ENCODE measurements at regions not wholly inside any gene's neighbourhood (a gene's known extent, or its start where the extent isn't known, plus 50 kb on each side); places are given as distances from the start of the nearest gene placed in this dataset.
A peak's percentile ranks its signal among the peaks of the same experiment; 100 is the strongest.

GRCh38 chr5:133905424-133905823, 63.0 kb downstream of the C5orf15 start:
- no peak for DNase-seq
- Histone ChIP-seq H3K27ac (peak overlapping the region in 1 of 5 donors; percentile 4), H3K4me3 (no peak overlapping the region), H3K36me3 (replicated peaks in 1 of 2) (no peaks in the 10 kb centered on the region), H3K27me3 (no peaks in the 10 kb centered on the region), H3K4me1 (replicated peaks in 1 of 2) (no peaks in the 10 kb centered on the region), H3K9me3 (replicated peaks in 1 of 3) (no peaks in the 10 kb centered on the region)
- intact Hi-C loops (cut with DNase I): no loop called here
- 84 to 92% (median 87%) methylated on average over 3 to 8 of the region's 8 CpGs for WGBS, 4 donors
- no peak for TF ChIP-seq POLR2A (IDR thresholded peaks at IDR 0.05)
- TF ChIP-seq, protein P1, sequence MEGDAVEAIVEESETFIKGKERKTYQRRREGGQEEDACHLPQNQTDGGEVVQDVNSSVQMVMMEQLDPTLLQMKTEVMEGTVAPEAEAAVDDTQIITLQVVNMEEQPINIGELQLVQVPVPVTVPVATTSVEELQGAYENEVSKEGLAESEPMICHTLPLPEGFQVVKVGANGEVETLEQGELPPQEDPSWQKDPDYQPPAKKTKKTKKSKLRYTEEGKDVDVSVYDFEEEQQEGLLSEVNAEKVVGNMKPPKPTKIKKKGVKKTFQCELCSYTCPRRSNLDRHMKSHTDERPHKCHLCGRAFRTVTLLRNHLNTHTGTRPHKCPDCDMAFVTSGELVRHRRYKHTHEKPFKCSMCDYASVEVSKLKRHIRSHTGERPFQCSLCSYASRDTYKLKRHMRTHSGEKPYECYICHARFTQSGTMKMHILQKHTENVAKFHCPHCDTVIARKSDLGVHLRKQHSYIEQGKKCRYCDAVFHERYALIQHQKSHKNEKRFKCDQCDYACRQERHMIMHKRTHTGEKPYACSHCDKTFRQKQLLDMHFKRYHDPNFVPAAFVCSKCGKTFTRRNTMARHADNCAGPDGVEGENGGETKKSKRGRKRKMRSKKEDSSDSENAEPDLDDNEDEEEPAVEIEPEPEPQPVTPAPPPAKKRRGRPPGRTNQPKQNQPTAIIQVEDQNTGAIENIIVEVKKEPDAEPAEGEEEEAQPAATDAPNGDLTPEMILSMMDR (IDR thresholded peaks at IDR 0.05): no peak

- no peaks in the 10 kb centered on the region for H3K36me3 ChIP-seq (replicated peaks in 1 of 2)
- TF ChIP-seq, protein P1 (IDR thresholded peaks at IDR 0.05): no peak
Observed at GRCh38 chr5:133904641-133905040, 63.8 kb downstream of the C5orf15 start.

DNA sequence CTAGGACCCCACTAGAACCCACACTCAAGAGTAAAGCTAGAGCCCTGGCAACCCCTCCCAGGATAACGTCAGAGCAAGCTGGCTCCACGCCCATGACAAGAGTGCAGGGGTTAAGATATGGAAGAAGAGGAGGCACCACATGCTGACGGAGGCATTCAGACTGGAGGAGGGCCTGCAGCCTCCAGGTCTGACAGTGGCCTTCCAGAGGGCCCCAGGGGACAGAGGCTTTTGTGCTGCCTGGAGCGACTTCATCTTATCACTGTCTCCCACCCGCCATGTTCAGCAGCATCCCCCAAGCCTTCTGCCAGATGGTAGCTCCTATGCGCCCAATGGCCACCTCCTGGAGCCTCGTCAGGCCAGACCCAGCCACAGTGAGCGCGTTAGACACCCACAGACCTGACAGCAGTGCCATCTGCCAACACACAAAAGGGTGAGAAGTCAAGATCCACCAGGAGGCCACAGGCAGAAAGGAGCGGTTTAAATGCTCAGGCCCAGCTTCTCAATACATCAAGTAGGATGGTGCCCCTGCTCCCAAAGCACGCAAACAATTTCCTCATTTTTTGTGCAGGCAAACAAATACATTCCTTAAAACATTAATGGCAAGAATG, 65.8 kb downstream of the C5orf15 start:
- WGBS, 4 donors: 79 to 89% (median 87%) methylated on average over 11 of the region's 11 CpGs
- no peaks in the 10 kb centered on the region for H3K36me3 ChIP-seq (replicated peaks in 1 of 2)

More at GRCh38 chr5:133904641-133905040, 63.8 kb downstream of the C5orf15 start:
- Histone ChIP-seq H3K4me3 (no peak overlapping the region), H3K9me3 (replicated peaks in 1 of 3) (no peaks in the 10 kb centered on the region), H3K4me1 (replicated peaks in 1 of 2) (no peaks in the 10 kb centered on the region), H3K27me3 (no peaks in the 10 kb centered on the region), H3K27ac (no peak overlapping the region)
- DNase-seq: no peak
- 80 to 86% (median 83%) methylated on average over 3 to 8 of the region's 8 CpGs for WGBS, 4 donors
- intact Hi-C loops (cut with DNase I): no loop called here

DNA sequence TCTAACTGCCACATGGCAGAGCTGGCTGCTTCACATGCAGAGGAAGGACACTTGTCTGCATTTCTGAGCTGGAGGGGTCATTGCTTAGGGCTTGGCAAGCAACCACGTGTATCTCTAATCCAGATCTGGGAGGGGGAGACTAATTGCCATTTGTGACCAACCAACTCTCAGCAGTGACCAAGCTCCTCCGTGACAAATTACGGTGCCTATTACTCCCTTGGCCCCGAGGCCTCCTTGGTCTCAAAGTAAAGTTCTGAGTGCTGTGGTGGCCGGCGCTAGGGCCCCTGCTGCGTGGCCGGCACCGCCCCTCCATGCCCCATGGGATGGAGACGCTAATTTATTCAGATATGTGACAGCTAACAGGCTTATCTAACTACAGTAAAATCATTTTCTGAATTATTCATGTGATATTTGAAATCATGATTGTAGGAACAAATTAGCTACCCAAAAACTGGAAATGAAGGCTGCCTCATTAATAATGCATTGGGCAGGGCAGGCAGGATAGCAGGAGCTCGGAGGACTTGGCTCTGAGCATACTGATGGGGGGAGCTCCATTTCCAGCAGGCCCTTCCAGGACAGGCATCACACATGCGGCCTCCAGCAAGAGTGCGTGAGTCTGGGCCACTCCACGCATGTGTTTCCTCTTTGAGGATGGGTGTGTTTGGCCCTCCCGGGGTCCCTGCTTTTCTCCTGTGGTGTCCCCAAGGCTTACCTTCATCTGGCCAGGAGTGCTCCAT, 67.7 kb downstream of the C5orf15 start:
- no peak overlapping the region for H3K4me3 ChIP-seq
- no peaks in the 10 kb centered on the region for H3K36me3 ChIP-seq (replicated peaks in 1 of 2)
- TF ChIP-seq, protein P1 (IDR thresholded peaks at IDR 0.05): no peak
- TF ChIP-seq POLR2A (IDR thresholded peaks at IDR 0.05): no peak
- H3K9me3 ChIP-seq (replicated peaks in 1 of 3): no peaks in the 10 kb centered on the region
- 87 to 90% (median 88%) methylated on average over 15 of the region's 15 CpGs for WGBS, 4 donors
- no peak for DNase-seq
- intact Hi-C loops (cut with DNase I): no loop called here
- no peaks in the 10 kb centered on the region for H3K27me3 ChIP-seq
- H3K27ac ChIP-seq: no peak overlapping the region
- H3K4me1 ChIP-seq (replicated peaks in 1 of 2): no peaks in the 10 kb centered on the region

More for the DNA sequence above, 65.8 kb downstream of the C5orf15 start:
- no peaks in the 10 kb centered on the region for H3K27me3 ChIP-seq
- no peak overlapping the region for H3K4me3 ChIP-seq
- DNase-seq: no peak
- H3K9me3 ChIP-seq (replicated peaks in 1 of 3): no peaks in the 10 kb centered on the region
- no peak overlapping the region for H3K27ac ChIP-seq
- TF ChIP-seq POLR2A (IDR thresholded peaks at IDR 0.05): no peak
- TF ChIP-seq, protein P1 (IDR thresholded peaks at IDR 0.05): no peak
- H3K4me1 ChIP-seq (replicated peaks in 1 of 2): no peaks in the 10 kb centered on the region
- intact Hi-C loops (cut with DNase I): no loop called here

Data from adrenal gland (tissue), 9 donors.